Neural progenitor cell (in vitro differentiated cells): ENCODE measurements at regions not wholly inside any gene's neighbourhood (a gene's known extent, or its start where the extent isn't known, plus 50 kb on each side); places are given as distances from the start of the nearest gene placed in this dataset.

Experiments used
- DNase-seq: peaks from one replicate; pipeline ENCODE4 v3.0.0-alpha.2; 2016; ENCODE audit warnings: low spot score
- H2AFZ ChIP-seq: fragments of 200-600 bp; sonication (generic); replicated peaks from 2 replicates; pipeline ENCODE4 v1.6.1; 2016; ENCODE audit warnings: antibody characterized with exemption
- H3F3A ChIP-seq: fragments of 200-600 bp; sonication (generic); 2 replicates; pipeline ENCODE4 v1.6.1; 2016; ENCODE audit warnings: antibody characterized with exemption, low read depth
- H3K27ac ChIP-seq: fragments of 200-600 bp; sonication (generic); 2 replicates; pipeline ENCODE4 v1.5.1; 2016; ENCODE audit warnings: mild to moderate bottlenecking
- H3K27me3 ChIP-seq: fragments of 200-600 bp; sonication (generic); 2 replicates; pipeline ENCODE4 v1.6.1; 2016; ENCODE audit warnings: mild to moderate bottlenecking, moderate library complexity
- H3K36me3 ChIP-seq: fragments of 200-600 bp; sonication (generic); 2 replicates; pipeline ENCODE4 v1.5.1; 2016
- H3K4me1 ChIP-seq: fragments of 200-600 bp; sonication (generic); 2 replicates; pipeline ENCODE4 v1.6.1; 2016; ENCODE audit warnings: mixed run types
- H3K4me2 ChIP-seq: fragments of 200-600 bp; sonication (generic); 2 replicates; pipeline ENCODE4 v1.6.1; 2016
- H3K4me3 ChIP-seq: fragments of 200-600 bp; sonication (generic); 2 replicates; pipeline ENCODE4 v1.5.1; 2016
- H3K79me2 ChIP-seq: fragments of 200-600 bp; sonication (generic); 2 replicates; pipeline ENCODE4 v1.6.1; 2016; ENCODE audit warnings: low read depth
- H3K9ac ChIP-seq: fragments of 200-600 bp; sonication (generic); 2 replicates; pipeline ENCODE4 v1.6.1; 2016
- H3K9me3 ChIP-seq: fragments of 200-600 bp; sonication (generic); 2 replicates; pipeline ENCODE4 v1.5.1; 2016; ENCODE audit warnings: low read depth
- H4K20me1 ChIP-seq: fragments of 200-600 bp; sonication (generic); 2 replicates; pipeline ENCODE4 v1.6.1; 2016; ENCODE audit warnings: low read depth
- H3K27ac Mint-ChIP-seq: 3 replicates; pipeline ENCODE4 v1.8.0; 2021; ENCODE audit warnings: mixed read lengths
- H3K27me3 Mint-ChIP-seq: 2 replicates; pipeline ENCODE4 v1.8.0; 2022; ENCODE audit warnings: low read depth, mild to moderate bottlenecking, inconsistent platforms, moderate library complexity, mixed read lengths; ENCODE audit not compliant: insufficient read depth
- H3K36me3 Mint-ChIP-seq: 3 replicates; pipeline ENCODE4 v1.8.0; 2021; ENCODE audit warnings: mixed read lengths
- H3K4me1 Mint-ChIP-seq: 3 replicates; pipeline ENCODE4 v1.8.0; 2021; ENCODE audit warnings: mixed read lengths
- H3K4me3 Mint-ChIP-seq: 3 replicates; pipeline ENCODE4 v1.8.0; 2021; ENCODE audit warnings: mild to moderate bottlenecking, moderate library complexity, mixed read lengths
- H3K9me3 Mint-ChIP-seq: 3 replicates; pipeline ENCODE4 v1.8.0; 2020; ENCODE audit warnings: mixed read lengths
- EZH2 ChIP-seq: fragments of 200-600 bp; sonication (generic); IDR thresholded peaks from 2 replicates; pipeline ENCODE4 v1.6.1; 2017; ENCODE audit warnings: antibody characterized with exemption, mild to moderate bottlenecking, moderate library complexity
- EZH2phosphoT487 ChIP-seq: fragments of 200-600 bp; sonication (generic); IDR thresholded peaks from 2 replicates; pipeline ENCODE4 v1.6.1; 2017; ENCODE audit warnings: antibody characterized with exemption
- TF ChIP-seq, protein P1 (sequence below): fragments of 200-600 bp; sonication (generic); IDR thresholded peaks from 2 replicates; pipeline ENCODE4 v1.5.1; 2017; ENCODE audit warnings: antibody characterized with exemption, mild to moderate bottlenecking

GRCh38 chr4:189835505-189835904 lies 105.2 kb upstream of the FRG1 start:
- Histone ChIP-seq H3K4me3 (no peak overlapping the region), H3K79me2 (no peaks in the 10 kb centered on the region), H3K36me3 (no peaks in the 10 kb centered on the region), H3F3A (no peaks in the 10 kb centered on the region), H3K9ac (no peak overlapping the region), H3K4me2 (no peak overlapping the region), H4K20me1 (no peaks in the 10 kb centered on the region), H3K9me3 (no peaks in the 10 kb centered on the region), H3K4me1 (no peaks in the 10 kb centered on the region), H3K27me3 (no peaks in the 10 kb centered on the region), H3K27ac (no peak overlapping the region), H2AFZ (no peak overlapping the region)
- Mint-ChIP-seq H3K27me3 (peaks cover 3% of the 10 kb centered on the region), H3K36me3 (no peaks in the 10 kb centered on the region), H3K9me3 (peaks cover 5% of the 10 kb centered on the region), H3K27ac (no peak overlapping the region), H3K4me1 (no peaks in the 10 kb centered on the region), H3K4me3 (no peak overlapping the region)
- TF ChIP-seq, protein P1, sequence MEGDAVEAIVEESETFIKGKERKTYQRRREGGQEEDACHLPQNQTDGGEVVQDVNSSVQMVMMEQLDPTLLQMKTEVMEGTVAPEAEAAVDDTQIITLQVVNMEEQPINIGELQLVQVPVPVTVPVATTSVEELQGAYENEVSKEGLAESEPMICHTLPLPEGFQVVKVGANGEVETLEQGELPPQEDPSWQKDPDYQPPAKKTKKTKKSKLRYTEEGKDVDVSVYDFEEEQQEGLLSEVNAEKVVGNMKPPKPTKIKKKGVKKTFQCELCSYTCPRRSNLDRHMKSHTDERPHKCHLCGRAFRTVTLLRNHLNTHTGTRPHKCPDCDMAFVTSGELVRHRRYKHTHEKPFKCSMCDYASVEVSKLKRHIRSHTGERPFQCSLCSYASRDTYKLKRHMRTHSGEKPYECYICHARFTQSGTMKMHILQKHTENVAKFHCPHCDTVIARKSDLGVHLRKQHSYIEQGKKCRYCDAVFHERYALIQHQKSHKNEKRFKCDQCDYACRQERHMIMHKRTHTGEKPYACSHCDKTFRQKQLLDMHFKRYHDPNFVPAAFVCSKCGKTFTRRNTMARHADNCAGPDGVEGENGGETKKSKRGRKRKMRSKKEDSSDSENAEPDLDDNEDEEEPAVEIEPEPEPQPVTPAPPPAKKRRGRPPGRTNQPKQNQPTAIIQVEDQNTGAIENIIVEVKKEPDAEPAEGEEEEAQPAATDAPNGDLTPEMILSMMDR: no peak
- no peak for TF ChIP-seq EZH2phosphoT487
- no peak for TF ChIP-seq EZH2
- DNase-seq: no peak

DNA sequence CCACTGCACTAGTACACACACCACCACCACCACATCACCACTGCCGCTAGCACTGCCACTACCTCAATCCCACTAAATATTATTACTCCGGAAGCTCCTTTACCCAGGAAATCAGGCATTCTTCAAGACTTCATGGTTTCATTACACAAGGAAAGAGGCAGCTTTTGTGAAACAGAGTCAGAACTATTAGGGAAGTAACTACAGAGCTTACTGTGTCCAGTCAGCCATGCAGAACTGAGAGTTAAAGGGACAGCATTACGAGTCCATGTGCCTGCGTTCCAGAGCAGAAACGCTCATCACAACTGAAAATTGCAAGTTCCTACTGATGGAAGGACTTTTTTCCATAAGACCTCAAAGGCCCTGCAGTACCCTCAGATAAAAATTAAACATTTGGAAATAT lies 103.2 kb upstream of the FRG1 start:
- peaks cover 3% of the 10 kb centered on the region for H3K27me3 Mint-ChIP-seq
- TF ChIP-seq, protein P1: no peak
- no peak for TF ChIP-seq EZH2
- no peak for TF ChIP-seq EZH2phosphoT487
- no peak overlapping the region for H3K4me2 ChIP-seq
- no peak overlapping the region for H3K27ac ChIP-seq
- H2AFZ ChIP-seq: no peak overlapping the region
- H3K4me1 ChIP-seq: no peaks in the 10 kb centered on the region
- no peak overlapping the region for H3K4me3 Mint-ChIP-seq
- no peaks in the 10 kb centered on the region for H3K79me2 ChIP-seq
- H3K36me3 ChIP-seq: no peaks in the 10 kb centered on the region
- no peaks in the 10 kb centered on the region for H3F3A ChIP-seq
- H3K9ac ChIP-seq: no peak overlapping the region
- peaks cover 12% of the 10 kb centered on the region for H3K9me3 Mint-ChIP-seq
- no peaks in the 10 kb centered on the region for H3K9me3 ChIP-seq
- no peaks in the 10 kb centered on the region for H4K20me1 ChIP-seq
- no peaks in the 10 kb centered on the region for H3K27me3 ChIP-seq
- H3K4me3 ChIP-seq: no peak overlapping the region
- H3K36me3 Mint-ChIP-seq: no peaks in the 10 kb centered on the region
- H3K27ac Mint-ChIP-seq: no peak overlapping the region
- no peak for DNase-seq
- H3K4me1 Mint-ChIP-seq: no peaks in the 10 kb centered on the region

GRCh38 chr4:189838821-189839497 lies 101.7 kb upstream of the FRG1 start:
- no peaks in the 10 kb centered on the region for H3K9me3 ChIP-seq
- H3K36me3 ChIP-seq: no peaks in the 10 kb centered on the region
- H4K20me1 ChIP-seq: no peaks in the 10 kb centered on the region
- H3K27me3 ChIP-seq: no peaks in the 10 kb centered on the region
- H3K79me2 ChIP-seq: no peaks in the 10 kb centered on the region
- H3K9ac ChIP-seq: no peak overlapping the region
- H3K4me3 Mint-ChIP-seq: no peak overlapping the region
- peaks cover 5% of the 10 kb centered on the region for H3K27me3 Mint-ChIP-seq
- no peaks in the 10 kb centered on the region for H3F3A ChIP-seq
- H2AFZ ChIP-seq: peak overlapping the region; percentile 10
- H3K4me1 ChIP-seq: no peaks in the 10 kb centered on the region
- H3K4me1 Mint-ChIP-seq: no peaks in the 10 kb centered on the region
- no peak for DNase-seq
- H3K27ac Mint-ChIP-seq: no peak overlapping the region
- peaks cover 13% of the 10 kb centered on the region for H3K9me3 Mint-ChIP-seq
- TF ChIP-seq, protein P1: no peak
- TF ChIP-seq EZH2phosphoT487: no peak
- TF ChIP-seq EZH2: no peak
- H3K4me3 ChIP-seq: no peak overlapping the region
- no peak overlapping the region for H3K27ac ChIP-seq
- H3K36me3 Mint-ChIP-seq: no peaks in the 10 kb centered on the region
- H3K4me2 ChIP-seq: no peak overlapping the region
